Skeletal muscle satellite cell (primary cell): ENCODE measurements at regions not wholly inside any gene's neighbourhood (a gene's known extent, or its start where the extent isn't known, plus 50 kb on each side); places are given as distances from the start of the nearest gene placed in this dataset.
"Not testable (repeated sequence)": the region's sequence is repeated elsewhere in the genome, so short reads cannot be mapped to it uniquely, and the experiment has no call there.

ENCODE experiments used
- H3K27me3 ChIP-seq: 2 replicates; pipeline ENCODE4 v1.7.0; 2013; ENCODE audit warnings: low read length; ENCODE audit not compliant: control insufficient read depth, insufficient read depth
- H3K36me3 ChIP-seq: 2 replicates; pipeline ENCODE4 v1.7.0; 2013; ENCODE audit warnings: mild to moderate bottlenecking, control low read depth, low read length; ENCODE audit not compliant: insufficient read depth
- H3K4me1 ChIP-seq: 2 replicates; pipeline ENCODE4 v1.7.0; 2013; ENCODE audit warnings: low read length; ENCODE audit not compliant: control insufficient read depth, insufficient read depth
- H3K4me2 ChIP-seq: 2 replicates; pipeline ENCODE4 v1.7.0; 2013; ENCODE audit warnings: mild to moderate bottlenecking, low read length
- H3K4me3 ChIP-seq: 2 replicates; pipeline ENCODE4 v1.7.0; 2013; ENCODE audit warnings: low read length
- H3K9ac ChIP-seq: 2 replicates; pipeline ENCODE4 v1.7.0; 2013; ENCODE audit warnings: mild to moderate bottlenecking, low read depth, low read length, moderate library complexity
- H3K9me3 ChIP-seq: replicated peaks from 2 replicates; pipeline ENCODE4 v1.7.0; 2013; ENCODE audit warnings: mild to moderate bottlenecking, control low read depth, low read length

- H3K4me3 ChIP-seq = no peak overlapping the region
- H3K4me1 ChIP-seq = no peaks in the 10 kb centered on the region
- no peaks in the 10 kb centered on the region for H3K36me3 ChIP-seq
- no peaks in the 10 kb centered on the region for H3K27me3 ChIP-seq
- H3K4me2 ChIP-seq = peak overlapping the region; percentile 35
- H3K9me3 ChIP-seq = no peaks in the 10 kb centered on the region
- H3K9ac ChIP-seq = no peak overlapping the region
These were observed 394.0 kb downstream of the KCNJ2 start for GRCh38 chr17:70563281-70563820.

GRCh38 chr17:70564006-70564620 lies 394.8 kb downstream of the KCNJ2 start:
- Histone ChIP-seq H3K27me3 (no peaks in the 10 kb centered on the region), H3K9me3 (no peaks in the 10 kb centered on the region), H3K4me1 (no peaks in the 10 kb centered on the region), H3K4me3 (no peak overlapping the region), H3K9ac (no peak overlapping the region), H3K4me2 (no peak overlapping the region), H3K36me3 (no peaks in the 10 kb centered on the region)

DNA sequence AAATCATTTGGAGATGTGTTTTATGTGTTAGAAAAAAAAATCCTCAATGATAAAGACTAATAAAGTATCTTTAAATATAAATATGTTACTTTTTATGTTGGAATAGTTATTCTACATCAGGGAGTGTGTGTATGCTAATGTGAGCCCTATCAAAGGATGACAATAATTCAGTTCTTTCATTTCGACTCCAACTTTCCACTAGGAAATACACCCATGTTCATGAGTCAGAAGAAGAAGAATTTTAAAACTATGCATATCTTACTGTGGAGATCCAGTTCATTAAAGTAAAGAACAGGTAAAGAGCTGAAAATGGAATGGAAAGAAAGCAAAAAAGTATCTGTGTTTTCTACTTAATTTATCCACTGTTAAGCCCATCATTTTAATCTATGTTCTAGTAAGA lies 399.8 kb downstream of the KCNJ2 start:
- no peak overlapping the region for H3K4me2 ChIP-seq
- H3K4me1 ChIP-seq = no peaks in the 10 kb centered on the region
- no peaks in the 10 kb centered on the region for H3K27me3 ChIP-seq
- H3K9ac ChIP-seq = no peak overlapping the region
- H3K36me3 ChIP-seq = no peaks in the 10 kb centered on the region
- H3K9me3 ChIP-seq = no peaks in the 10 kb centered on the region
- H3K4me3 ChIP-seq = no peak overlapping the region

DNA sequence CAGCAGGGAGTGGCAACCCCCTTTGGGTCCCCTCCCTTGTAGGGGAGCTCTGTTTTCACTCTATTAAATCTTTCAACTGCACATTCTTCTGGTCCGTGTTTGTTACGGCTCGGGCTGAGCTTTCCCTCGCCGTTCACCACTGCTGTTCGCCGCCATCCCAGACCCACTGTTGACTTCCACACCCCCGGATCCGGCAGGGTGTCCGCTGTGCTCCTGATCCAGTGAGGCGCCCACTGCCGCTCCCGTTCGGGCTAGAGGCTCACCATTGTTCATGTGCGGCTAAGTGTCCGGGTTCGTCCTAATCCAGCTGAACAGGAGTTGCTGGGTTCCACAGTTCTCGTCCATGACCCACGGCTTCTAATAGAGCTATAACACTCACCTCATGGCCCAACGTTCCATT lies 408.1 kb downstream of the KCNJ2 start:
- Histone ChIP-seq H3K9me3 (no peaks in the 10 kb centered on the region), H3K9ac (no peak overlapping the region), H3K4me3 (no peak overlapping the region), H3K4me2 (no peak overlapping the region), H3K36me3 (no peaks in the 10 kb centered on the region), H3K27me3 (no peaks in the 10 kb centered on the region), H3K4me1 (no peaks in the 10 kb centered on the region)

- Histone ChIP-seq H3K9me3 (no peaks in the 10 kb centered on the region), H3K4me1 (no peaks in the 10 kb centered on the region), H3K36me3 (no peaks in the 10 kb centered on the region), H3K27me3 (no peaks in the 10 kb centered on the region), H3K4me2 (no peak overlapping the region), H3K4me3 (no peak overlapping the region), H3K9ac (no peak overlapping the region)
These were observed 412.1 kb downstream of the KCNJ2 start for GRCh38 chr17:70581459-70581858.

DNA sequence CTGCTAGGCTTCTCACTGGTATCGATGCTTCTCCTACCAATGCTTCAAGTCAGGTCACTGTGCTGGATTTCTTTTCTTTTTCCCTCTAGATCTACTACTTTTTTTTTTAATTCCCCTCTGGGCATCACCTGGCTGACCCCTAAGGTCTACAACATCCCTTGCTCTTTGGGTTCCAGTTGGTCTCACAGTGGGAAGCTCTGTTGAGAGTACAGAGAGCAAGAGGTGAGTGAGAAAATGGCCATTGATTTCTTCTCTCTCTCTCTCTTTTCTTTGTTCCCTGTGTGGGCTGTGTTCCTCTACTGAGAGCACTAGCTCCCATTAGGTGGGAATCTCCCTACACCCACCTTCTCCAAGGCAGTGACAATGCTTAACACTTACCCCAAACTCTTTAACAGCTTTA lies 413.4 kb downstream of the KCNJ2 start:
- H3K9ac ChIP-seq = no peak overlapping the region
- no peaks in the 10 kb centered on the region for H3K27me3 ChIP-seq
- H3K9me3 ChIP-seq = no peaks in the 10 kb centered on the region
- no peak overlapping the region for H3K4me3 ChIP-seq
- no peaks in the 10 kb centered on the region for H3K4me1 ChIP-seq
- no peaks in the 10 kb centered on the region for H3K36me3 ChIP-seq
- H3K4me2 ChIP-seq = no peak overlapping the region

DNA sequence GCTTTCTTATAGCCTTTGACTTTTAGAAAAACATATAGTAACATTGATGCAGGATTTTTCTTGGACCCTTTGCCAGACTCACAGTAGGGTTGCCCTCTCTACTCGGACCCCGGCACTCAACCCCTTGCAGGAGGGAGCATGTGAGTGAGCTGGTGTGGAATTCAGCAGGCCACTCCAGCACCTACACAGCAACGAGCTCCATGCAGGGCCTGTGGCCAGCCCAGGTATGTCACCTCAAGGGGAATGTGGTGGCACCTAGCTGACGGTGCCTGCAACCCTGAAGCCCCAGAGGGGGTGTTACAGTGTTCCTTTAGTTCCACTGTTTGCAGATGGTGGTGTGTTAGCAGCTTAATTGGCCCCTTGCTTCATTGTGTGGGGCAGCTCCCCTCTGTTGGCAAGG lies 414.9 kb downstream of the KCNJ2 start:
- Histone ChIP-seq H3K4me1 (no peaks in the 10 kb centered on the region), H3K4me2 (no peak overlapping the region), H3K9ac (no peak overlapping the region), H3K9me3 (no peaks in the 10 kb centered on the region), H3K4me3 (no peak overlapping the region), H3K27me3 (no peaks in the 10 kb centered on the region), H3K36me3 (no peaks in the 10 kb centered on the region)

DNA sequence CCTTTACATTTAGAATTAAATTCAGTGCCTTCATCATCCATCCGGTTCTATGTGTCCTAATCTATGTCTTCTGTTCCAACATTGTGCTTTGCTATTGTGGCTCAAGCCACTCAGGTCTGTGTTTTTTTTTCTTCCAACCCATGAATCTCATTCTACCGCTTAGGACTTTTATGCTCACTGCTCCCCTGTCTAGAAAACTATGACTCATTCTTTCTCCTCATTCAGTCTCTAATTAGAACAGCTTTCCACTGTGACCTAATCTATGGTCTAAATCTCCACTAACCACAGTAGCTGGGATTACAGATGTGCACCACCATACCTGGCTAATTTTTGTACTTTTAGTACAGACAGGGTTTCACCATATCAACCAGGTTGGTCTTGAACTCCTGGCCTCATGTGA lies 418.7 kb downstream of the KCNJ2 start:
- H3K4me1 ChIP-seq = no peaks in the 10 kb centered on the region
- H3K9me3 ChIP-seq = no peaks in the 10 kb centered on the region
- no peak overlapping the region for H3K4me3 ChIP-seq
- H3K4me2 ChIP-seq = no peak overlapping the region
- no peaks in the 10 kb centered on the region for H3K27me3 ChIP-seq
- H3K9ac ChIP-seq = no peak overlapping the region
- no peaks in the 10 kb centered on the region for H3K36me3 ChIP-seq

DNA sequence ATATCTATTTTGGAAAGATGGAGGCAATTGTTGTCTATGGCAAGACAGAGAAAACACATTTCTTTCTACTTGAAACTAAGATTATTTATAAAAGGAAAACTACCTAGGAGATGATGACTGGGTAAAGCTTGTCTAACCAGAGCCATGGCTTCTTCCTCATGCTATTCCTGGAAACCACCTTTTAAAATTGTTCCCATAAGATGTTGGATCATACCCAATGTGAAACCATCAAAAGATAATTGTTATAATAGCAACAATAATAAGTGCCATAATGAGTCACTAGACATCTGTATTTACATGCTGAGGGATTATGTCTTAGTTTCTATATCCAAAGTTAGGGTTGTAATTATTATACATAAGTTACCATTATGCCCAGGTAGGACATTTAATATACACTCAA lies 428.4 kb downstream of the KCNJ2 start:
- Histone ChIP-seq H3K4me1 (no peaks in the 10 kb centered on the region), H3K27me3 (no peaks in the 10 kb centered on the region), H3K9me3 (no peaks in the 10 kb centered on the region), H3K4me3 (no peak overlapping the region), H3K9ac (no peak overlapping the region), H3K36me3 (no peaks in the 10 kb centered on the region), H3K4me2 (no peak overlapping the region)

GRCh38 chr17:70599198-70599597 lies 429.9 kb downstream of the KCNJ2 start:
- H3K4me1 ChIP-seq = no peaks in the 10 kb centered on the region
- no peaks in the 10 kb centered on the region for H3K27me3 ChIP-seq
- H3K4me2 ChIP-seq = no peak overlapping the region
- H3K36me3 ChIP-seq = no peaks in the 10 kb centered on the region
- no peak overlapping the region for H3K4me3 ChIP-seq
- no peaks in the 10 kb centered on the region for H3K9me3 ChIP-seq
- no peak overlapping the region for H3K9ac ChIP-seq

- H3K9me3 ChIP-seq, H3K4me3 ChIP-seq, H3K36me3 ChIP-seq, H3K27me3 ChIP-seq, H3K9ac ChIP-seq, H3K4me1 ChIP-seq, H3K4me2 ChIP-seq: not testable (repeated sequence)
These were observed 430.6 kb downstream of the KCNJ2 start for GRCh38 chr17:70599945-70600344.

GRCh38 chr17:70603226-70603625 lies 433.9 kb downstream of the KCNJ2 start:
- Histone ChIP-seq H3K9me3 (no peaks in the 10 kb centered on the region), H3K4me1 (no peaks in the 10 kb centered on the region), H3K27me3 (no peaks in the 10 kb centered on the region), H3K4me2 (no peak overlapping the region), H3K36me3 (no peaks in the 10 kb centered on the region), H3K9ac (no peak overlapping the region), H3K4me3 (no peak overlapping the region)
